Suppressor macrophage treated with lipopolysaccharide for 1 hour (primary cell): ENCODE measurements at regions not wholly inside any gene's neighbourhood (a gene's known extent, or its start where the extent isn't known, plus 50 kb on each side); places are given as distances from the start of the nearest gene placed in this dataset.
"Not testable (repeated sequence)": the region's sequence is repeated elsewhere in the genome, so short reads cannot be mapped to it uniquely, and the experiment has no call there.

ENCODE experiments used
- DNase-seq, 3 donors: peaks; one replicate each; pipeline ENCODE4 v3.0.0-alpha.2; 2020 to 2022

- not testable (repeated sequence) for DNase-seq
Observed at GRCh38 chr22:22056809-22057594, 74.4 kb upstream of the TOP3B start.

- not testable (repeated sequence) for DNase-seq
Observed at GRCh38 chr22:22052548-22053139, 70.1 kb upstream of the TOP3B start.

GRCh38 chr22:22051032-22051431 lies 68.4 kb upstream of the TOP3B start:
- DNase-seq, result not testable (repeated sequence)

GRCh38 chr22:22050141-22050775 lies 67.7 kb upstream of the TOP3B start:
- DNase-seq, result no peak

- DNase-seq, result no peak
Observed at GRCh38 chr22:22049684-22050083, 67.1 kb upstream of the TOP3B start.

- no peak for DNase-seq
Observed at GRCh38 chr22:22048981-22049531, 66.5 kb upstream of the TOP3B start.

- no peak for DNase-seq
Observed at GRCh38 chr22:22048318-22048942, 65.8 kb upstream of the TOP3B start.

- no peak for DNase-seq
Observed at GRCh38 chr22:22047776-22048175, 65.2 kb upstream of the TOP3B start.

GRCh38 chr22:22047266-22047665 lies 64.7 kb upstream of the TOP3B start:
- no peak for DNase-seq

GRCh38 chr22:22046370-22046769 lies 63.8 kb upstream of the TOP3B start:
- no peak for DNase-seq

- DNase-seq, result no peak
Observed at GRCh38 chr22:22045571-22046335, 63.2 kb upstream of the TOP3B start.

GRCh38 chr22:22044153-22044552 lies 61.6 kb upstream of the TOP3B start:
- no peak for DNase-seq

GRCh38 chr22:22043296-22044078 lies 60.9 kb upstream of the TOP3B start:
- no peak for DNase-seq

GRCh38 chr22:22042599-22043295 lies 60.2 kb upstream of the TOP3B start:
- no peak for DNase-seq

- no peak for DNase-seq
Observed at GRCh38 chr22:22042009-22042408, 59.4 kb upstream of the TOP3B start.

GRCh38 chr22:22040908-22041307 lies 58.3 kb upstream of the TOP3B start:
- DNase-seq, result no peak

GRCh38 chr22:22040472-22040871 lies 57.9 kb upstream of the TOP3B start:
- DNase-seq, result no peak

GRCh38 chr22:22039286-22040074 lies 56.9 kb upstream of the TOP3B start:
- DNase-seq, result no peak

- no peak for DNase-seq
Observed at GRCh38 chr22:22038178-22038880, 55.7 kb upstream of the TOP3B start.

- no peak for DNase-seq
Observed at GRCh38 chr22:22037740-22038139, 55.2 kb upstream of the TOP3B start.
